HG02571 (cell line): ENCODE measurements at regions not wholly inside any gene's neighbourhood (a gene's known extent, or its start where the extent isn't known, plus 50 kb on each side); places are given as distances from the start of the nearest gene placed in this dataset.
"Not testable (repeated sequence)": the region's sequence is repeated elsewhere in the genome, so short reads cannot be mapped to it uniquely, and the experiment has no call there.

Experiments
- ATAC-seq: cut with Tn5 transposase; IDR thresholded peaks from one replicate; pipeline ENCODE4 v1.9.1; 2021; ENCODE audit warnings: mild to moderate bottlenecking, moderate library complexity; ENCODE audit not compliant: unreplicated experiment

DNA sequence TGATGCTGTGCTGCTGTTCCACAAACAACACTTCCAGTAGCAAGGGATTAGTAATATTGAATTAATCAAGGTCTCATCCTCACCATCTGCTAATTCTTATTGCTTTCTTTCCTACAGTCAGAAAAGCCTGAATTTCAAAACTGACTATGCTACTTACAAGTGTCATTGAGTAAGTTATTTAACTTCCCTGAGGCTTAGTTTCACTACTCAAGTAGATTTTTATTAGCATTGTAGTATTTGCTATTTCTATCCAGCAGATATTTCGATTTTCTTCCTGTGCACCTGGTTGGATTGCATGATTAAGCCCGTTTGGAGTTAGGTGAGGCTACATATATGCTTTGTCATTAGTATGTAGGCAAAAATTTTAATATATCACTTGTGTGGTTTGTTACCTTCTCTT lies 591.5 kb downstream of the TRHDE start:
- no peak for ATAC-seq

DNA sequence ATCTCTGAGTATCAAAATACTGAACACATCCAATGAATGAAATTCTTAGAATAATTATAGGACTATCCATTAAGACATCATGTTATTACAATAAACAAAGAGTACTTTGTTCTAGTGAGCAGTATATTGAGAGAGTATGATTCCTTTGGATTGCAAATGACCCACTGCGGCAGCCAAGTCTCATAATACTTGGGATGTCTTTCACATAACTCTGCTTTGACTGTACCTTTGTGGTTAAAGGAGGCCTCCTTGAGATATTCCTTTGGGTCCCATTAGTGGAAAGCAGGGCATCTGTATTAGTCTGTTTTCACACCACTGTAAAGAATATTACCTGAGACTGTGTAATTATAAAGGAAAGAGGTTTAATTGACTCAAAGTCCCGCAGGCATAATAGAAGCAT lies 593.8 kb downstream of the TRHDE start:
- ATAC-seq: no peak

DNA sequence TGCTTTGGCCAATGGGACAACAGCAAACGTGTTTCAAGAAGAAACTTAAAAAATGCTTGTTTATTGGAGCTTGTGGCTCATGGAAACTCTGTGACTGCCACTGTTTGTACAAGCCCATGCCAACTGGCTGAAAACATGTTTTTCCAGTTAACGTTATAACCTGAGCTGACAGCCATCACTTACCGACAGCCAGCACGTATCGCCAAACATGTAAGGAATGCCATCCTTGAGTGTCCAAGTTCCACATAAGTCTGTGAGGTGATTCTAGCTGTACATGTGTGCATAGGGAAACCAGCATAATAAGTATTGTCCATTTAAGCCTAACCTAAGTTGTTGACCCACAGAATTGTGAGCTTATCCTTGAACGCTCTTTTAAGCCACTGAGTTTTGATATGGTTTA lies 596.9 kb downstream of the TRHDE start:
- ATAC-seq: no peak

- ATAC-seq: no peak
Observed at GRCh38 chr12:72872238-72872887, 600.2 kb downstream of the TRHDE start.

DNA sequence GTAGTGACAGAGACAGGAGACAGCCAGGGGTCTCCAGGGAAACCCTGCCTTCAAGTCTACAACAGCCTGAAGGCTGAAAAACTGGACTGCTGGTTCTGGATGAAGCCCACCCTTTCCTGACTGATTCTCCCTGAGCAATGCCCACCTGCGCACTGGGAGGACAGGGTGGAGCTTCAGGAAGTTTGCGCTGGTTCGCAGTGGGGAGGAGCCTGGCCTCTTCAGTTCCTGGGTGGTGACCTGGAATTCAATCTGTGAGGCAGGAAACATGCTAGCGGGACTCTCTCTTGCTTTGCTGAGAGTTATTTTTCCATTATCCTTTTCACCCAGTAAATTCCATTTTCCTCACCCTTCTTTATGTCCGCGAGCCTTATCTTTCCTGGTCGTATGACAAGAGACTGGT lies 600.8 kb downstream of the TRHDE start:
- no peak for ATAC-seq

GRCh38 chr12:72876092-72876491 lies 603.9 kb downstream of the TRHDE start:
- no peak for ATAC-seq

DNA sequence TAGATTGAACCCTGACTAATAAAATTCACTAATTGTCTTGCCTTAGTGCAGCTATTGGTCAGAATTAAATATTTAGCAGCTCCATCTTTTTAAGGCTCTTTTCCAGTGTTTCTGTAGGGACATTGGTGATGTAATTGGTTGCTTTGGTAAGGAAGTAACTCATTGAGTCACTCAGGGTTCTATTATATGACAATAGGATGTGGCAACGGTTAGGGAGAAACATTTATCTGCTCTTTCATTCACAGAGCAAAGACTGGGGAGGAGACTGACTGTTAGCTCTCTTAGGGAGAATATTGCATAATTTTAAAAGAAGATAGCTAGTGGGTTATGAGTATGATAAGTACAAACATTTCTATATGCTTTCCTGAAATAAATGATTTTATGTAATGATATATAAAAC lies 616.5 kb downstream of the TRHDE start:
- no peak for ATAC-seq

- ATAC-seq: no peak
Observed at GRCh38 chr12:72889791-72890190, 617.6 kb downstream of the TRHDE start.

- ATAC-seq: no peak
Observed at GRCh38 chr12:72901685-72902084, 629.5 kb downstream of the TRHDE start.

- no peak for ATAC-seq
Observed at GRCh38 chr12:72925716-72926115, 653.5 kb downstream of the TRHDE start.

DNA sequence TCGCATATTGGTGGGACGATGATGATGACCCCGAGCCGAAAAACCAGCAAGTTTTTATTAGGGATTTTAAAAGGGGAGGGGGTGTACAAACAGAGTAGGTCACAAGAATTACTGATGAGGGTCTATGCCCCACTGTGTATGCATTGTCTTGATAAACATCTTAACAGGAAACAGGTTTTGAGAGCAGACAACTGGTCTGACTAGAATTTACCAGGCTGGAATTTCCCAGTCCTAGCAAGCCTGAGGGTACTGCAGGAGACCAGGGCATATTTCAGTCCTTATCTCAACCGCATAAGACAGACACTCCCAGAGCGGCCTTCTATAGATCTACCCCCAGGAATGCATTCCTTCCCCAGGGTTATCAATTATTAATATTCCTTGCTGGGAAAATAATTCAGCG lies 659.7 kb downstream of the TRHDE start:
- not testable (repeated sequence) for ATAC-seq

GRCh38 chr12:72937486-72937885 lies 665.3 kb downstream of the TRHDE start:
- ATAC-seq: no peak

- ATAC-seq: no peak
Observed at GRCh38 chr12:72957454-72957853, 685.3 kb downstream of the TRHDE start.

GRCh38 chr12:72966684-72967083 lies 694.5 kb downstream of the TRHDE start:
- no peak for ATAC-seq

- ATAC-seq: no peak
Observed at GRCh38 chr12:72974954-72975555, 702.9 kb downstream of the TRHDE start.

DNA sequence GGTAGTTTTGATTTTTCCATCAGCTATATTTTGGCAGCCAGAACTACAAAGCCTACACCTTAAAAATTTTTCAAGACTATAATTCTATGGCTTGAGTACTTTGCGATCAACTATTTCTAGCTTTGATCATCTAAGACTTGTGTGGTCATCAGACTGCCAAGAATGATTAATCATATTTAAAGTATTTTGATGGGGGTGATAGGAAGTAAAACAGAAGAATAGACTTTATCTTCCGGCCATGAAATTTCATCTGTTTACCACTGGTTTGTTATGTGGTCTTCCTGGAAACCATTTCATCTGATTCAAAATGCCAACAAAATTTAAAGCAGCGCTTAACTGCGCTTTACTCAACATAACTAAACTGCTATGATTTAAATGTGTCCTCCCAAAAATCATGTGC lies 706.8 kb downstream of the TRHDE start:
- no peak for ATAC-seq

DNA sequence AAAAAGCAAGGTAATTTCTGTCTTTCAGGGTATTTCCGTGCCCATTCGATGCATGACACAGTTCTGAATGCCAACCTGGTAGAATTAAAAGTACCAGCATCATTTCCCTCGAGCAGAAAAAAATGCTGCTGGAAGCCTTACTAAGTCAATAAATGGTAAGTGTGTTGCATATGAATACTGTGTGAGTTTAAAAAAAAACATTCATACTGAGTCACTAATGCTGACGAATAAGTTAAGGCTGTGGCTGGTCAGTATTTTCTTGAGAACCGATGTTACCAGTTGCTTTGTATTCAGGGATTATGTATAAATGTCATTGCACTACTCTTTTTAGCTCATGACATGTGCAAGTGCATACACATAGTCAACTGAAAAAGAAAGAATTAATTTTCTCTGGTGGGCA lies 710.2 kb downstream of the TRHDE start:
- ATAC-seq: no peak

DNA sequence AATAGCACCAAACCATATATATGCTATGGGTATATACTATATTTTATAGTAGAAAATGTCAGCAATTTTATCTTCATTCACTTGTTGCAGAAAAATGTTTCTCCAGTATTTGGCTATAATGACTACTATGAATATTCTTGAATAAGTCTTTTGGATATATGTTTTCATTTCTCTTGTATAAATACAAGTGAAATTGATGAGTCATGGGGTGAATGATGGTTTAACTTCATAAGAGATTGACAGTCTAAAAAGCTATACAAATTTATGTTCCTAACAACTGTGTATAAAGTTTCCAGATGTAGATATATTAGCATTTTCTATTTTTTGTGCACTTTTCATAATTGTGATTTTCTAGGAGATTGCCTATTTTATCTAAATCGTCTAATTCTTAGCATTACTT lies 714.8 kb downstream of the TRHDE start:
- ATAC-seq: no peak

GRCh38 chr12:72989458-72989947 lies 717.3 kb downstream of the TRHDE start:
- no peak for ATAC-seq

DNA sequence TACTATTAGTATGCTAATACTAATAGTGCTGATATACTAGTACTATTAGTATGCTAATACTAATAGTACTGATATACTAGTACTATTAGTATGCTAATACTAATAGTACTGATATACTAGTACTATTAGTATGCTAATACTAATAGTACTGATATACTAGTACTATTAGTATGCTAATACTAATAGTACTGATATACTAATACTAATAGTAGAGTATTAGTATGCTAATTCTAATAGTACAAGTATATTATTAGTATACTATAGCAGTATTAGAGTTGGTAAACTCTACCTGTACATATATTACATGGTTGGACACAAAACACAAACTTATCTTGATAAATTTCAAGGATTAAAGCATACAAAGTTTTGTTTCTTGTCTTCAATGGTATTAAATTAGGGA lies 722.9 kb downstream of the TRHDE start:
- not testable (repeated sequence) for ATAC-seq

GRCh38 chr12:72995616-72996015 lies 723.4 kb downstream of the TRHDE start:
- no peak for ATAC-seq

DNA sequence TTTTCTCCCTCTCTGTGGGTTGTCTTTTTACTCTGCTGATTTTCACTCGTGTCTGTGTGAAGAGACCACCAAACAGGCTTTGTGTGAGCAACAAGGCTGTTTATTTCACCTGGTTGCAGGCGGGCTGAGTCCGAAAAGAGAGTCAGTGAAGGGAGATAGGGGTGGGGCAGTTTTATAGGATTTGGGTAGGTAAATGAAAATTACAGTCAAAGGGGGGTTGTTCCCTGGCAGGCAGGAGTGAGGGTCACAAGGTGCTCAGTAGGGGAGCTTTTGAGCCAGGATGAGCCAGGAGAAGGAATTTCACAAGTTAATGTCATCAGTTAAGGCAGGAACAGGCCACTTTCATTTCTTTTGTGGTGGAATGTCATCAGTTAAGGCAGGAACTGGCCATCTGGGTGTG lies 729.6 kb downstream of the TRHDE start:
- not testable (repeated sequence) for ATAC-seq

DNA sequence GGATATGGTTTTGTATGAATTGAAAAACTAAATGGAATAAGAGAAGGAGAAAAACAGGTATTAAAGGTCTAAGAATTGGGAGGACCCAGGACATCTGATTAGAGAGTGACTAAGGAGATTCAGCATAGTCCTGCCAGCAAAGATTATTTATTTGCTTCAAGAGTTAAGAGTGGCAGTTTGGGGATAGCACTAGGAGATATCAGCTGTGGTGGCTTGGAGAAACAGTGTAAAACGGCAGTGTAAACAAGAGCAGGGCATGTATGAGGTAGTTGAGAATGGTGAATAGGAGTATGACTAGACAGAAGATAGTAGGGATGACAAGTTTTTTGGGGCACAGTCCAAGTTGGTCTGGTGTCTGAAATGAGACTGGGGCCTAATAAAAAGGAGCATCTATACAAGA lies 730.3 kb downstream of the TRHDE start:
- not testable (repeated sequence) for ATAC-seq
